Vagina (tissue), 2 donors: ENCODE measurements at regions not wholly inside any gene's neighbourhood (a gene's known extent, or its start where the extent isn't known, plus 50 kb on each side); places are given as distances from the start of the nearest gene placed in this dataset.

Experiments used
- DNase-seq, 2 donors: peaks; one replicate each; pipeline ENCODE4 v3.0.0-alpha.2; 2017; ENCODE audit errors: extremely low spot score in 2 of 2
- H3K27ac ChIP-seq: fragments of 200-600 bp; sonication (generic); one replicate; pipeline ENCODE4 v1.5.1; 2019
- H3K27me3 ChIP-seq: fragments of 200-600 bp; sonication (generic); one replicate; pipeline ENCODE4 v1.5.1; 2019
- H3K36me3 ChIP-seq, 2 donors: fragments of 200-600 bp; sonication (generic); one replicate each; pipeline ENCODE4 v1.5.1; 2017 to 2019
- H3K4me1 ChIP-seq: fragments of 200-600 bp; sonication (generic); one replicate; pipeline ENCODE4 v1.5.1; 2019
- H3K4me3 ChIP-seq, 2 donors: fragments of 200-600 bp; sonication (generic); 1 replicate in 1 of 2; 2 replicates in 1 of 2; pipeline ENCODE4 v1.5.1; 2016 to 2019
- H3K9me3 ChIP-seq: fragments of 200-600 bp; sonication (generic); one replicate; pipeline ENCODE4 v1.5.1; 2019
- POLR2A ChIP-seq, 2 donors: fragments of 450-650 bp; IDR thresholded peaks; one replicate each; pipeline ENCODE4 v1.6.1; 2017; ENCODE audit warnings: antibody characterized with exemption in 2 of 2, mild to moderate bottlenecking in 2 of 2, moderate library complexity in 2 of 2
- POLR2AphosphoS5 ChIP-seq, 2 donors: sonication (generic); formaldehyde crosslinking; IDR thresholded peaks; one replicate each; pipeline ENCODE4 v1.9.0; 2017; ENCODE audit warnings: antibody characterized with exemption in 2 of 2, mild to moderate bottlenecking in 2 of 2, low read depth in 1 of 2; ENCODE audit not compliant: insufficient read depth in 1 of 2
- intact Hi-C: fragments of 100-400 bp; cut with DNase I; formaldehyde crosslinking; loops from one replicate; pipeline ENCODE4 v1.15.1; 2023
- TF ChIP-seq, protein P1 (sequence below), 3 experiments: fragments of 450-650 bp in 2 of 3; fragments of 200-600 bp in 1 of 3; sonication (generic) in 1 of 3; IDR thresholded peaks; one replicate each; pipeline ENCODE4 v1.5.1; 2017 to 2019; ENCODE audit warnings: antibody characterized with exemption in 3 of 3, mild to moderate bottlenecking in 2 of 3, moderate library complexity in 2 of 3

GRCh38 chrX:97704474-97704873 is 820.8 kb downstream of the RPA4 start:
- H3K9me3 ChIP-seq: no peaks in the 10 kb centered on the region
- intact Hi-C loops: no loop called here
- no peaks in the 10 kb centered on the region for H3K4me1 ChIP-seq
- TF ChIP-seq POLR2A (IDR thresholded peaks at IDR 0.05): no peak
- no peak for TF ChIP-seq POLR2AphosphoS5 (IDR thresholded peaks at IDR 0.05; ENCODE audit: insufficient read depth in 1 of 2, low read depth in 1 of 2)
- TF ChIP-seq, protein P1, sequence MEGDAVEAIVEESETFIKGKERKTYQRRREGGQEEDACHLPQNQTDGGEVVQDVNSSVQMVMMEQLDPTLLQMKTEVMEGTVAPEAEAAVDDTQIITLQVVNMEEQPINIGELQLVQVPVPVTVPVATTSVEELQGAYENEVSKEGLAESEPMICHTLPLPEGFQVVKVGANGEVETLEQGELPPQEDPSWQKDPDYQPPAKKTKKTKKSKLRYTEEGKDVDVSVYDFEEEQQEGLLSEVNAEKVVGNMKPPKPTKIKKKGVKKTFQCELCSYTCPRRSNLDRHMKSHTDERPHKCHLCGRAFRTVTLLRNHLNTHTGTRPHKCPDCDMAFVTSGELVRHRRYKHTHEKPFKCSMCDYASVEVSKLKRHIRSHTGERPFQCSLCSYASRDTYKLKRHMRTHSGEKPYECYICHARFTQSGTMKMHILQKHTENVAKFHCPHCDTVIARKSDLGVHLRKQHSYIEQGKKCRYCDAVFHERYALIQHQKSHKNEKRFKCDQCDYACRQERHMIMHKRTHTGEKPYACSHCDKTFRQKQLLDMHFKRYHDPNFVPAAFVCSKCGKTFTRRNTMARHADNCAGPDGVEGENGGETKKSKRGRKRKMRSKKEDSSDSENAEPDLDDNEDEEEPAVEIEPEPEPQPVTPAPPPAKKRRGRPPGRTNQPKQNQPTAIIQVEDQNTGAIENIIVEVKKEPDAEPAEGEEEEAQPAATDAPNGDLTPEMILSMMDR (IDR thresholded peaks at IDR 0.05): no peak
- no peaks in the 10 kb centered on the region for H3K36me3 ChIP-seq
- H3K27me3 ChIP-seq: no peaks in the 10 kb centered on the region
- H3K4me3 ChIP-seq: no peak overlapping the region
- no peak overlapping the region for H3K27ac ChIP-seq
- no peak for DNase-seq

DNA sequence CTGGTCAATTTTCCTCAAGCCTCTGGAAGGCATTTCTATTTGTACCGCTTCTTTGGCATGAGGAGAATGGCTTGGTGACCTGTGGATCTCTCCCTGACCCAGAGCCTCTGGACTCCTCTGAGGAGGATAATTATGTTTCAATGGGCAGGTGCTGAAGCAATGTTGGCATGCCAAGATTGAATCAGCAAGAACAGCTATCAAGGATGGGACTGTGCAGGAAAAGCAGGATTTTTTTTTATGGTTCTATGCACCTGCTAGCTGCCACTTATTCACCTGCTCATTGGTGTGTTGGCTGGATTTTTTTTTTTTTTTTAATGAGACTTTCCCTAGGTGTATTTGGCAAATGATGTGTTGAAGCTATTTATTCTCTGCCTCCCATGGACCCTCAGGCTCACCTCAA is 821.2 kb downstream of the RPA4 start:
- Histone ChIP-seq H3K36me3 (no peaks in the 10 kb centered on the region), H3K9me3 (no peaks in the 10 kb centered on the region), H3K27me3 (no peaks in the 10 kb centered on the region), H3K4me1 (no peaks in the 10 kb centered on the region), H3K27ac (no peak overlapping the region), H3K4me3 (no peak overlapping the region)
- TF ChIP-seq, protein P1 (IDR thresholded peaks at IDR 0.05): no peak
- no peak for DNase-seq
- intact Hi-C loops: no loop called here

DNA sequence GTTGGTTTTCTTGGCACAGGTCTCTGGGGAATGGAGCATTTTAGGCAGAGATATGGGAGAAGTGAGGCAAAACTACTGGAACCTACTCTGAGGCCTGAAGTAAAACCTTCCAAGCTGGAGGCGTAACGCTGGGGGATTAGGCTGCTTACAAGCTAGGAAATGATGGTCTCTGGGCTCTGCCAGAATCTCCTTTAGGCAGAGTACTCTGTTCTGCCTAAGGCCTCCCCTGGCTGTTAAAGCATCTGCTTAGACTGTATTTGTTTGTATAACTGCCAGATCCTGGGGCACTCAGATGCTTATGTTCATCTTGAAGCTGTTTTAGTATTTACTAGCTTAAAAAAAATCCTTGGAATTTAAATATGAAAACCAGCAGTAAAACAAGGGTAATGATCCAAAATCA is 822.2 kb downstream of the RPA4 start:
- TF ChIP-seq, protein P1 (IDR thresholded peaks at IDR 0.05): no peak
- no peak for TF ChIP-seq POLR2AphosphoS5 (IDR thresholded peaks at IDR 0.05; ENCODE audit: insufficient read depth in 1 of 2, low read depth in 1 of 2)
- no peak for TF ChIP-seq POLR2A (IDR thresholded peaks at IDR 0.05)
- Histone ChIP-seq H3K9me3 (no peaks in the 10 kb centered on the region), H3K36me3 (no peaks in the 10 kb centered on the region), H3K4me3 (no peak overlapping the region), H3K27me3 (no peaks in the 10 kb centered on the region), H3K4me1 (no peaks in the 10 kb centered on the region), H3K27ac (no peak overlapping the region)
- intact Hi-C loops: no loop called here
- no peak for DNase-seq

DNA sequence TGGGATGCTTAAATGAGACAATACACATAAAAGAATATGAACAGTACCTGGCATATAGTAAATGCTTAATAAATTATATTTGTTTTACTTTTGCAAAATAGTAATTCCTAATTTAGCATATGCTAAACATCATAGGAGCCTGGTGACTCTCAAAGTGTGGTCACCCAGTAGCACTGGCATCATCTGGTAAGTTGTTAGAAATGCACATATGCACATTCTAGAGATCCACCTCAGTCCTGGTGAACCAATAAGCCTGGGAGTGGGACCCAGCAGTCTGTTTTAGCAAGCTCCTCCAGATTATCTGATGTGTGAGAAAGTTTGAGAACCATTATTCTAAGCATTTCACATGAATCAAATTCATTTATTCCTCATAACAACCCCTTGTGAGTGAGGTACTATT is 830.4 kb downstream of the RPA4 start:
- Histone ChIP-seq H3K4me3 (no peak overlapping the region), H3K27me3 (no peaks in the 10 kb centered on the region), H3K9me3 (no peaks in the 10 kb centered on the region), H3K4me1 (no peaks in the 10 kb centered on the region), H3K36me3 (no peaks in the 10 kb centered on the region), H3K27ac (no peak overlapping the region)
- no peak for DNase-seq
- intact Hi-C loops: no loop called here
- TF ChIP-seq, protein P1 (IDR thresholded peaks at IDR 0.05): no peak
- no peak for TF ChIP-seq POLR2AphosphoS5 (IDR thresholded peaks at IDR 0.05; ENCODE audit: insufficient read depth in 1 of 2, low read depth in 1 of 2)
- TF ChIP-seq POLR2A (IDR thresholded peaks at IDR 0.05): no peak

GRCh38 chrX:97728215-97728614 is 844.5 kb downstream of the RPA4 start:
- TF ChIP-seq, protein P1 (IDR thresholded peaks at IDR 0.05): no peak
- TF ChIP-seq POLR2A (IDR thresholded peaks at IDR 0.05) (no peak), POLR2AphosphoS5 (IDR thresholded peaks at IDR 0.05; ENCODE audit: insufficient read depth in 1 of 2, low read depth in 1 of 2) (no peak)
- Histone ChIP-seq H3K27ac (no peak overlapping the region), H3K4me1 (no peaks in the 10 kb centered on the region), H3K9me3 (no peaks in the 10 kb centered on the region), H3K4me3 (no peak overlapping the region), H3K36me3 (no peaks in the 10 kb centered on the region), H3K27me3 (no peaks in the 10 kb centered on the region)
- intact Hi-C loops: no loop called here
- DNase-seq: no peak
